ENCODE measurements at regions not wholly inside any gene's neighbourhood (a gene's known extent, or its start where the extent isn't known, plus 50 kb on each side); places are given as distances from the start of the nearest gene placed in this dataset.
"Not testable (repeated sequence)": the region's sequence is repeated elsewhere in the genome, so short reads cannot be mapped to it uniquely, and the experiment has no call there.

- intact Hi-C loops (cut with DNase I), result no loop called here
- ATAC-seq, result no peak
Measured at GRCh38 chr19:28700176-28700575, 512.8 kb downstream of the UQCRFS1 start.

GRCh38 chr19:28697308-28697707, 515.6 kb downstream of the UQCRFS1 start:
- intact Hi-C loops (cut with DNase I), result no loop called here
- 56 to 68% methylated on average over 1 of the region's 1 CpG for WGBS, 2 donors
- Histone ChIP-seq H3K27ac (no peak overlapping the region), H3K9me3 (no peaks in the 10 kb centered on the region), H3K4me1 (no peaks in the 10 kb centered on the region), H3K4me3 (no peak overlapping the region), H3K36me3 (replicated peaks in 1 of 2; ENCODE audit: insufficient read depth in 1 of 2, low read depth in 2 of 2) (no peaks in the 10 kb centered on the region), H3K27me3 (no peaks in the 10 kb centered on the region)
- DNase-seq (no peak), ATAC-seq (no peak)
- TF ChIP-seq CTCF (IDR thresholded peaks at IDR 0.05) (no peak), POLR2A (IDR thresholded peaks at IDR 0.05) (no peak)

More at GRCh38 chr19:28700176-28700575, 512.8 kb downstream of the UQCRFS1 start:
- no peaks in the 10 kb centered on the region for H3K36me3 ChIP-seq (replicated peaks in 1 of 2; ENCODE audit: insufficient read depth in 1 of 2, low read depth in 2 of 2)
- H3K4me1 ChIP-seq, result no peaks in the 10 kb centered on the region
- 61 to 63% methylated on average over 4 of the region's 4 CpGs for WGBS, 2 donors
- TF ChIP-seq CTCF (IDR thresholded peaks at IDR 0.05) (no peak), POLR2A (IDR thresholded peaks at IDR 0.05) (no peak)
- H3K27me3 ChIP-seq, result no peaks in the 10 kb centered on the region
- DNase-seq, result no peak
- no peak overlapping the region for H3K27ac ChIP-seq
- no peak overlapping the region for H3K4me3 ChIP-seq
- H3K9me3 ChIP-seq, result no peaks in the 10 kb centered on the region

- Histone ChIP-seq H3K9me3 (no peaks in the 10 kb centered on the region), H3K4me1 (no peaks in the 10 kb centered on the region), H3K27me3 (no peaks in the 10 kb centered on the region), H3K27ac (no peak overlapping the region), H3K36me3 (replicated peaks in 1 of 2; ENCODE audit: insufficient read depth in 1 of 2, low read depth in 2 of 2) (no peaks in the 10 kb centered on the region), H3K4me3 (no peak overlapping the region)
- ATAC-seq (no peak), DNase-seq (no peak)
- intact Hi-C loops (cut with DNase I), result no loop called here
- TF ChIP-seq POLR2A (IDR thresholded peaks at IDR 0.05) (no peak), CTCF (IDR thresholded peaks at IDR 0.05) (no peak)
- WGBS, 2 donors, result 69 to 71% methylated on average over 5 of the region's 5 CpGs
Measured at GRCh38 chr19:28694812-28695211, 518.1 kb downstream of the UQCRFS1 start.

- no peak for TF ChIP-seq CTCF (IDR thresholded peaks at IDR 0.05)
- no peak for TF ChIP-seq POLR2A (IDR thresholded peaks at IDR 0.05)
- intact Hi-C loops (cut with DNase I), result no loop called here
- Histone ChIP-seq H3K27ac (no peak overlapping the region), H3K4me3 (no peak overlapping the region), H3K9me3 (no peaks in the 10 kb centered on the region), H3K4me1 (no peaks in the 10 kb centered on the region), H3K36me3 (replicated peaks in 1 of 2; ENCODE audit: insufficient read depth in 1 of 2, low read depth in 2 of 2) (no peaks in the 10 kb centered on the region), H3K27me3 (no peaks in the 10 kb centered on the region)
- DNase-seq (no peak), ATAC-seq (no peak)
- WGBS, 2 donors, result 59 to 74% methylated on average over 1 of the region's 1 CpG
Measured at GRCh38 chr19:28691683-28692082, 521.3 kb downstream of the UQCRFS1 start.

GRCh38 chr19:28689464-28689863, 523.5 kb downstream of the UQCRFS1 start:
- H3K4me1 ChIP-seq; H3K27ac ChIP-seq; H3K27me3 ChIP-seq; intact Hi-C loops (cut with DNase I); H3K36me3 ChIP-seq (replicated peaks in 1 of 2; ENCODE audit: insufficient read depth in 1 of 2, low read depth in 2 of 2); H3K4me3 ChIP-seq; H3K9me3 ChIP-seq; ATAC-seq; DNase-seq: not testable (repeated sequence)
- WGBS, 2 donors, result 76 to 77% methylated on average over 7 of the region's 7 CpGs
